GM13977 (cell line): ENCODE measurements at regions not wholly inside any gene's neighbourhood (a gene's known extent, or its start where the extent isn't known, plus 50 kb on each side); places are given as distances from the start of the nearest gene placed in this dataset.

Source experiments
- DNase-seq: peaks from one replicate; pipeline ENCODE4 v3.0.0; 2012; ENCODE audit warnings: low spot score
- in situ Hi-C: fragments of 300-500 bp; cut with MboI; formaldehyde crosslinking; loops from one replicate; pipeline ENCODE4 v1.12.0; 2022; ENCODE audit warnings: low sequenced_read_pairs, low pct_unique_long_range_greater_than_20kb, mixed read lengths, inconsistent platforms; ENCODE audit not compliant: unreplicated experiment
- TF ChIP-seq, protein P1 (sequence below): IDR thresholded peaks from 2 replicates; pipeline ENCODE4 v1.5.1; 2012; ENCODE audit warnings: mild to moderate bottlenecking, control low read depth; ENCODE audit not compliant: insufficient read depth; ENCODE audit errors: extremely low read depth, missing control alignments

DNA sequence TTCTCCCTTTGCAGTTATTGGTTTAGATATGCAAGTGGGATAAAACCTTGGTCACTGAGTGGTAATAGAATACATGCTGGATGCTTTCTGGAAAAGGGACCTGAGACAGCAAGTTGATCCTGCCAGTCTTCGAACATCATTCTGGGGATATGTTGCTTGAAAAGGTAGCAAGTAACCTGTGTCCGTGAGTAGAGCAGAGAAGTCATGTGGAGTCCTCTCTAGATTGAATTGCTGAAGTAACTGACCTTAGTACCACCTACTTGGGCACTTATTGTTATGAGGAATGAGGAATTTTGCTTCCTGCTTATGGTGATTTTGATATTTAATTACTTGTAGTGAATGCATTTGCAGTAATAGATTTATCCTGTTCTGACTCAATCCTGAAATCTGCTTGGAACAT lies 367.3 kb upstream of the IMPG1 start:
- in situ Hi-C loops, result no loop called here

DNA sequence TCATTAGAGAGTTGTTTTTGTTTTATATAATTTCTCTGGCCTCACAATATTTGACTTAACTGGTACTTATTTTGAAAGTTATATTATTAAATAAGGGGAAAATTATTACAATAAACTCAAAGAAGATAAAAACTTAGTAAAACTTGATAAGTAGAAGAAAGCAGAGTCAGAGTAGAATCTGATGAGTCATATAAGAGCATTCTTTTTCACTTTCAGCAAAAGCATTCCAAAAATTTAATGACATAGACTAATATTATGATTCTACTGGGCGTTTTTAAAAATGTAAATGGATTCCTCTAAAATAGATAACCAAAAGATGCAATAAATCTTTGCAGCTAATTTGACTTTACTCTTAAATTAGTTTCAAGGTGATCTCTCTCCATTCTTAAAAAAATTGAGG lies 366.3 kb upstream of the IMPG1 start:
- no peak for DNase-seq
- in situ Hi-C loops, result no loop called here
- TF ChIP-seq, protein P1, sequence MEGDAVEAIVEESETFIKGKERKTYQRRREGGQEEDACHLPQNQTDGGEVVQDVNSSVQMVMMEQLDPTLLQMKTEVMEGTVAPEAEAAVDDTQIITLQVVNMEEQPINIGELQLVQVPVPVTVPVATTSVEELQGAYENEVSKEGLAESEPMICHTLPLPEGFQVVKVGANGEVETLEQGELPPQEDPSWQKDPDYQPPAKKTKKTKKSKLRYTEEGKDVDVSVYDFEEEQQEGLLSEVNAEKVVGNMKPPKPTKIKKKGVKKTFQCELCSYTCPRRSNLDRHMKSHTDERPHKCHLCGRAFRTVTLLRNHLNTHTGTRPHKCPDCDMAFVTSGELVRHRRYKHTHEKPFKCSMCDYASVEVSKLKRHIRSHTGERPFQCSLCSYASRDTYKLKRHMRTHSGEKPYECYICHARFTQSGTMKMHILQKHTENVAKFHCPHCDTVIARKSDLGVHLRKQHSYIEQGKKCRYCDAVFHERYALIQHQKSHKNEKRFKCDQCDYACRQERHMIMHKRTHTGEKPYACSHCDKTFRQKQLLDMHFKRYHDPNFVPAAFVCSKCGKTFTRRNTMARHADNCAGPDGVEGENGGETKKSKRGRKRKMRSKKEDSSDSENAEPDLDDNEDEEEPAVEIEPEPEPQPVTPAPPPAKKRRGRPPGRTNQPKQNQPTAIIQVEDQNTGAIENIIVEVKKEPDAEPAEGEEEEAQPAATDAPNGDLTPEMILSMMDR, result no peak

More for the DNA sequence above, 367.3 kb upstream of the IMPG1 start:
- TF ChIP-seq, protein P1, result no peak
- no peak for DNase-seq

DNA sequence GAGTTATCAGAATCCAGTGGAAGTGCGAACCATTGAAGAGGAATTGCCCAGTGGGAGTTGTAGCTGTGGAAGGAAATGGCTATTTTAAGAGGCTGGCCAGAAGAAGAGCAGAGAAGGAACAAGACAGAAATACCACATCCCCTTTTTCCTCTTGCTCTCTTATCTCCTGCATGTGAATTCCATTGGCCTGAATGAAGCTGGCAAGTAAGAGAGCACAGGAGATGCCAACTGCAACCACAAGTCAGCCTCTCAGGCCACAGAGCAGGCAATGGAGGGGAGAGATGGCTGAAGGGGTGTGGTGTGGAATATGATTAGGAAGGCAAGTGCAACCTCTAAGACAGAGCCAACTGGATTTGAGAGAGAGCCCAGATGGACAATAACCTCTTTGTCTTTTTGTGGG lies 362.7 kb upstream of the IMPG1 start:
- DNase-seq, result no peak
- in situ Hi-C loops, result no loop called here
- TF ChIP-seq, protein P1, result no peak

DNA sequence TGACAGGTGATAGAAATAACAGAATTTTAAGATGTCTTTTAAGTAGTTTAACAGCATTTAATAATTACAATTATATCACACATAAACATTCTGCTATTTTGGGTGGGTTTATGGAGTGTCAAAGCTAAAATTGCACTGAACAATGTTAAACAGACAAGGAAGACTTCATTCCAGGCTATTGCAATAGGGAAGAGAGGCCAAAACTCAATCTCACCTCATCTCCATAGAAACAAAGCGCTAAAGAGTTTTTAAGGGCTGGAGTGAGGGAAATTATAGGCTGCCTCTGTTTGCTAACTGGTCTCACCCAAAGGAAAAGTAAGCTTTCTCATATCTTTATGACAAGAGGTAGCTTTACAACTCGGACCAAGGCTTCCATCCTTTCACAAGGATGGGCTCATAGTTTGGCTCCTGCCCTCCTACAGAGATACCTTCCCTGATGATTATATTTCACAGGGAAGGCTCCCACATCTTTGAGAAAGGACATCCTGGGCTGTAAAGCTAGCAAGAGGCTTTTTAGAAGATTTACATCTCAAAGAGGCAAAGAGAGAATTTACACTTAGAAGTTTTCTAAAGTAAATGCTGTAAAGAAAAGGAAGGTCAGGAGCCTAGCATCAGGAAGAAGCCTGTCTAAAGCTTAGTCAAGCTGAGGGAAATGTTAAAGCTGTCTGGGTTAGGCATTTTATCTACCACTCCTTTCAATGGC lies 350.2 kb upstream of the IMPG1 start:
- in situ Hi-C loops, result no loop called here
- TF ChIP-seq, protein P1, result no peak
- DNase-seq, result no peak

DNA sequence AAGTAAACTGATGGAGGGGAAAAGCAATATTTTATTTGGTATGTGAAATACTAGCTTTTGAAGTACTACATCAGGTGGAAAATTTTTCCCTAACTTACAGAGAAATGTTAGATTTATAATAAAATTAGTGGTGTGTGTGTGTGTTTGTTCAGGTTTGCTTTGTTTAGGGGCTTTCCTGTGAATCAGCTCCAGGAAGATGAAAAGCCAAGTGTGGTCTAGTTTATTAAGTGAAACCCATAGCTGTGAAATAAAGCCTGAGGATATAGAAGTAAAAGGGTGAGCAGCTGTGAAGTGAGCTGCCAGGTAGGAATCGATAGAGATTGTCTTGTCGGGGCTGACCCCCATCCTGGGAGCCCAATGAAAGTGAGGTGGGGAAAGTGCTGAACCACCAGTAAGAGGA lies 347.6 kb upstream of the IMPG1 start:
- in situ Hi-C loops, result no loop called here
- TF ChIP-seq, protein P1, result no peak
- no peak for DNase-seq

DNA sequence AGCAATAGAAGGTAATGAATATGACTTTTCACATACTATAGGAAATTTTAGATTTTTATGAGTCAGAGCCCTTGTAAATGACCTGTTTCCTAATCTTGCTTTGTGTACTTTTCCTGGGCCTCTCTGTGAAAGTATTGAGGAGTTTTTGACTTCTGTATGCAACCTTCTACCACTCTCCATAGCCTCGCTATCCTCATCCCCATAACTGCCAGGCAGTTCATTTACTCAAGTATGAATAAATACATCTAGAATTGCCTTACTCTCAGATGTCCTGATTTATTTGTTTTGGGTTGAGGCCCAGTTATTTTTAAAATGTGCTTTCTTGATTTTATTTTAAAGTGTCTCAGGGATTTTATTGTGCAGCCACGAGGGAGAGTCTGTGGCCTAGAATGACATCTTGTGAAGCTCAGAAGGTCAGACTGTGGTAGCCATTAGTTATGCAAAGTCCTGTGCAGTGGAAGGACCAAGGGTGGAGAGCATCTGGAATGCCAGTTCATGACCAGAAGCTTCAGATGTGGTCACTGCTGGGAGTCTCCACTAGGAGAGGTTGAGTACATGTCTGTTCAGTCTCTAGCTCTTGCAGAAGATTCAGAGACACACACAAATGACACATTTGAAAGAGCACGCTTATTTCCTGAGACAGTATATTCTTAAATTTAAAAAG lies 346.2 kb upstream of the IMPG1 start:
- no peak for DNase-seq
- TF ChIP-seq, protein P1, result no peak
- in situ Hi-C loops, result no loop called here
